Stimulated activated CD4-positive, alpha-beta T cell treated with anti-CD3 and anti-CD28 coated beads, TNF-alpha, amount 100 ng/mL, for 24 hours (primary cell): ENCODE measurements at regions not wholly inside any gene's neighbourhood (a gene's known extent, or its start where the extent isn't known, plus 50 kb on each side); places are given as distances from the start of the nearest gene placed in this dataset.

ENCODE experiments used
- DNase-seq, 3 experiments: peaks; one replicate each; pipeline ENCODE4 v3.0.0-alpha.2; 2020; ENCODE audit warnings: low read depth in 3 of 3

DNA sequence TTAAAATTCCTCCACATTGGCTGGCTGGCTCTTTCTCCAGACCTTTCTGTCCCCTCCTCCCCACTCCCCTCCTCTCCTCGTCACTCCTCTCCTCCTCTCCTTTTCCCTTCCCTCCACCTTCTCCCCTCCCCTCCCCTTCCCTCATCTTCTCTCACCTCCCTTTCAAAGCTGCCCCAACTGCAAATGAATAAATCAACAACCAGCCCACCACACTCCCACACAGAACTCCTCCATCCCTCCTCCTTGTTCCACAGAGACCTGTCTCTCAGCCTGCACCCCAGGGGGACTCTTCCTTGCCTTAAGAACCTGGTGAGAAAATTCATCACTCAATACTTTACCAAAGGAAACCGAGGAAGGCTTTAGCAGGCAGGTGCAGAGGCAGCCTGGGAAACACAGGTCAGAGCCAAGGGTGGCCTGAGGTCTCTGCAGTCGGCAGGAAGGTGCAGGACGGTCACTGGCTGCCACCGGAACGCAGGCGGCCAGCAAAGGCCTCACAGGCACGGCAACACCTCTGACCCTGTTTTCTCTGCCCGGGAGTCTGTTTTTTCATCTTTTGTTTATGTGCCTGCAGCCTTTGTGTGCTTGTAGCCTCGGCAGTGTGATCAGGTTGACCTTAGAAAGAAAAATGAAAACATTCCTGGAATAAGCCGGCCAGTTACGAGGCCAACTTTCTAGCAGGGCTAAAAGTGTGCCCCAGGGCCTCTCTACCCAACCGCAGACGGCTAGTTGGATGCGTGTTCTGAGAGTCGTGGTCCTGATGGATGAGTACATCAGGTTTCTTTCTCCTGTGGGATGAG, 207.6 kb upstream of the KLF6 start:
- no peak for DNase-seq

DNA sequence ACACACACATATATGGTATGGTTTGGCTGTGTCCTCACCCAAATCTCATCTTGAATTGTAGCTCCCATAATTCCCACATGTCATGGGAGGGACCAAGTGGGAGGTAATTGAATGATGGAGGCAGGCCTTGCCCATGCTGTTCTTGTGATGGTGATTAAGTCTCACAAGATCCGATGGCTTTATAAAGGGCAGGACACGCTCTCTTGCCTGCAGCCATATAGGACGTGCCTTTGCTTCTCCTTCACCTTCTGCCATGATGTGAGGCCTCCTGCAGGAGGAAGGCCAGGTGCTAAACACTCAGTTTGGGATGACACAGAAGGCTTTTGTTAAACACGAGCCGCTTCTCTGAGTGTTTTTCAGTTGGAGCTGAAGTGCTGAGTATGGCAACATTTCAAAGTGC, 205.3 kb upstream of the KLF6 start:
- DNase-seq, result no peak

DNA sequence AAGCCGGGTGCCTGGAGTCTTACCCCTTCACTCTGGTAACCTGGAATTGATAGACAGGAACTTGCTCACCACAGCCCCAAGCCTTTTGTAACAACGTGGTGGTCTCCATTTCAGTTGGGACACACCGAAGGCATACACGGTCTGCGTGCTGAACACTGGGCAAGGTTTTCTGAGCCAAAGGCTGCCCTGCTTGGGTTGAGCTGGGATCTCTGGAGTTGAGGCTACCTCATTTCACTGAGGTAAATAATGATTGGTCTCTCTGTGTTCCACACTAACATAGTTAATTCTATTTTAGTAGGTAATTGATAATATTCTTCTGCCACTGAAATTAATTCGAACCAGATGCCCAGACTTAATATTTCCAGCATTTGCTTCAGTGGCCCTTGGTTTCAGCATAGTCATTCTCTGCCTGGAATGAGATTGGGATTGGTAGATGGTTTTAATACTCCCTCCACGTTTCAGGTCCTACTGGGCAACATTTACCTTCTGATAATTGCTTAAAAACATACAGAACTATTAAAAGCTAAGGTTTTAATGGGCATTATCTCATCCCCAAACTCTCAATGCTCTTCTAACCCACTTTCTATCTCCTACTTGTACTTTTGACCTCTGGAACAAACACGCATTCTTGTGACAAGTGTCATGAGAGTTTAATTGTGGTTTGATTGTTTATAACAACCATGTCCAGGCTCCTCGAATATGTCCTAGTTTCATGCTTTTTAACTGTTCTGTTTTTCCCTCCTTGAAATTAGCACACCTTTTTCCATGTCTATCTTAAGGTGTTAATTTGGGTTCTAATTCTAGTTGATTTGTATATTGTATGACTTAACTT, 202.3 kb upstream of the KLF6 start:
- DNase-seq, result no peak

DNA sequence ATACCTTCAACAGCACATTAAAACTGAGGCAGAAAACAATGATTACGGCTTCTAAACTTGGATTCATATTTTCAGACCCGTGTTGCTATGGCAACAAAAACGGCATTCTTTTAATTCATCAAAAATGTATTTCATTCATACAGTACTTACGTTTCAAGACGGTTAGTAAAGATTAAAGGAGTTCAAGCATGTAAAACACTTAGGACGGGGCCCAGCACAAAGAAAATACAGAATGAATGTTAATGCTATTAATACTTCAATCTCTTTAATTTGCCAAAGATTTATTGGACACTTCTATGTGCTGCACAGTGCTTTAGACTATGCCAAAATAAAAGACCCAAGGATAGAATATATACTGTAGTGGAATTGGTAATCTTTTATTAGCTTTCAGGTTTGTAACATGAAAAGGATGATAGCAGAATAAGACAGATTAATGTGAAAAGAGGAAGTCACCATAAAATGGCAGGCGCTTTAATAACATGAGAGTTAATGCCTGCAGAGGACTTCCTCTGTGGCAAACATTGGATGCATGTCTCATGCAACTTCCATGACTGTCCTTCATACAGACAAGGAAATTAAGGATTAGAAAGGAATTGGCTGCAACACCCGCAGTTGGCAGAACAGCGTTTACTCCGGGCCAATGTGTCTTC, 201.6 kb upstream of the KLF6 start:
- DNase-seq, result no peak

DNA sequence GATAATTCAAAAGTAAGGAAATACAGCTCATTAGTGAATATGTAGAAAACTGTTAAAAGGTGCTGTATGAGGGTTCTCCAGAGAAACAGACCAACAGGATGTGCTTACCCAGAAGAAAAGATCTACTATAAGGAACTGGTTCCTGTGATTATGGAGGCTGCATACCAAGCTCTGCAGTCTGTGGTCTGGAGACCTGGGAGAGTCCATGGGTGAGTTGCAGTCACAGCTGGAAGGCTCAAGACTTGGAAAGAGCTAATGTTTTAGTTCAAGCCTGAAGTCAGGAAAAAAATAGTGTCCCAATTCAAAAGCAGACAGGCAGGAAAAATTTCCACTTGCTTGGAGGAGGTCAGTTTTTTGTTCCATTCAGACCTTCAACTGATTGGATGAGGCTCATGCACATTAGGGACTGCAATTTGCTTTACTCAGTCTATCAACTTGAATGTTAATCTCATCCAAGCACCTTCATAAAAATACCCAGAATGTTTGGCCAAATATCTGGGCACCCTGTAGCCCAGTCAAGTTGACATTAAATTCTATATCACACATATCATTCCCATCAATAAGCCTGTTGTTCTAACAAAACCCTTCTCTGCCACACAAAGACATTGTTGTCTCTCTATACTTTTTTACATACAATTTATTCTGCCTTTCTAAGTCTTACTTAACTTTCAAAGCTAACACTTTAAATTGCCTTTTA, 197.9 kb upstream of the KLF6 start:
- no peak for DNase-seq

DNA sequence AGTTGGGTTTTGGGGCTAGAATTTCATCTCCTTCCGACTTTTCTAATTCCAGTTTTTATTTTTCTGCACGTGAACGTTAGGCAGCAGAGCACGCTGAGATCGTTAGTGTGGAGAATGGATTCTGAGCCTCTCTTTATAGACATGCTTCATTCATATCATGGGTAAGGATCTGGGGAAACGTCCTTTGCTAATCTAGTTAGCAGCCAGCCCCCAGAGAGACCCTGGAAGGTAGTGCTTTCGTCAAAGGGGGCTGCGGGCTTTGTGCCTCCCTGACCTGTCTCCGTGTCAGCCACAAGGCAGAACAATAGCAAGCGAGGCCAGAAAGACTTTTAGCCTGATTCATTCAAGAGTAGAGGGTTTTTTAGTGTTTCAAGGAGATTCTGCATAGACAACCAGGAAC, 196.3 kb upstream of the KLF6 start:
- no peak for DNase-seq

DNA sequence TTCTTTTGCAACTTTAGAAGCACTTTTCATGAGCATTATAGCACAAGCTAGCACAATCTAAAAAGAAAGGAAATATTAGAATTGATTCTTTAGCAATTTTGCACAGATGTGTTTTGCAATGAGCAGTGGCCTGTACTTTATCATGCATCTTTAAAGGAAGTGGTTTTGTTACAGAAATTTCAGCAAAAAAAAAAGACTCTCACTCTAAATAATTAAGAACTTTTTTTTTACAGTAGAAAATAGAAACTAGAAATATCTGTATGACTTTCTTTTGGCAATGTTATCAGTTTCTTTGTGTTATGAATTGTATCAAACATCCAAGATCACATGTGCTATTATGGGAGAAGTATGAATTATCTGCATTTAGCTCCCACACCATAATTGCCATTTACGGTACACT, 195.7 kb upstream of the KLF6 start:
- no peak for DNase-seq

DNA sequence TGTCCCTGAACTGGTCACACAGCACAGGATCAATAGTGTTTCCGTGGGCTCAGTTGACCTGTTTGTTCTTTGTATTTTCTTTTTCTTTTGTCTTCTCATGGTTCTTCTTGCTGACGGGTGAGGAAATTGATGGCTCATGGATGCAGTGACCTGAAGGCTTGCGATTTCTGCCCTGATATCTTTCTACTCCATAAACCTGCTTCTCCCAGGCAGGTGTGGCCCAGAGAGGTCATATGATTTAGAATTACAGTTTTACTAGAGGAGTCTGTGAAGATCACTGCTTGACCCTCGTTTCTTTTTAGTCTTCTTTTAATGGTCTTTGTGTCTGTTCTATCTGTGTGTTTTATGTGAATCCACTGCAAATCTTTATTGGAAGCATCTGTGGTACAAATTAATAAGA, 195.1 kb upstream of the KLF6 start:
- DNase-seq, result no peak

DNA sequence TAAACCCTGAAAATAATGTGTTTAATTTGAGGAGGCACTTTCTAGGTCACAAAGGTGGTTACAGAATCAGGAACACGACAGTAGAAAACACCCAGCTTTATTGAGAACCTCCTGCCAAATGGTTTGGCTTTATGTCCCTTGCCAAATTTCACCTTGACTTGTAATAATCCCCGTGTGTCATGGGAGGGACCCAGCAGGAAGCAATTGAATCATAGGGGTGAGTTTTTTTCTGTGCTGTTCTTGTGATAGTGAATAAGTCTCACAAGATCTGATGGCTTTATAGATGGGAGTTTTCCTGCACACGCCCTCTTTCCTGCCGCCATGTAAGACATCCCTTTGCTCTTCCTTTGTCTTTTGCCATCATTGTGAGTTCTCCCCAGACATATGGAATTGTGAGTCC, 193.8 kb upstream of the KLF6 start:
- no peak for DNase-seq

DNA sequence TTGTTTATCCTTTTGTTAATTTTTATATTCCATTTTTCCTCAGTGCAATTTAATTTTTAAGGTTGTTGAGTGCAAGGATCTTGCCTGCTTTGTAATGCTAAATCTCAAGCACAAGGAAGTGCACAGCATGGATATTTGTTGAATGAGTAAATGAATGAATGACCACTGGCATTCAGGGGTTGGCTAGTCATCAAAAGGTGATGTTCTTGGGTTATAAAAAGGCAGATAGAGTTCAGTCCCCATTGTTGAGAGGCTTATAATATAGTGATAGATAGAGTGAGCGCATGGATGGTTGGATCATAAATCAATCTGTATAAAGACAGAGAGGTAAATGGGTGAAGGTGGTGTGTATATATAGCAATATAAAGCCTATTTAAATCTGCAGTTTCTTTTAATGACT, 193.2 kb upstream of the KLF6 start:
- DNase-seq, result no peak

DNA sequence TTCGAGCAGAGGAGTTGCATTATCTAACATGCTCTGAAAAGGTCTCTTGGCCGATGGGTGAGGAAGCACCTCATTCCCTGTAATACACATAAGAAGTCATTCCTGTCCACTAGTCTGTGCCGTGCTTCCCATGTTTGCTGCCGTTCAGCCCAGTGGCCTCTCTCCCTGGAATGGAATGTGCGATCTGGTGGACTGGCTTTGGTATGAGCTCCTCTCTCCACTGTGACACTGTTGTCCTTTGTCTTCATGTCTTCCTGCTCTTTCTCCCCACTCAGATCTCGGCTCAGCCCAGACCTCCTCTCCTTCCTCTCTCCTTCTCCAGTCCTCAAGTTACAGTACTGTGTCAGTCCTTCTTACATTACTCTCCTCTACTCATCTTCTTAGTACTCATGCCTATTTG, 192.8 kb upstream of the KLF6 start:
- no peak for DNase-seq

DNA sequence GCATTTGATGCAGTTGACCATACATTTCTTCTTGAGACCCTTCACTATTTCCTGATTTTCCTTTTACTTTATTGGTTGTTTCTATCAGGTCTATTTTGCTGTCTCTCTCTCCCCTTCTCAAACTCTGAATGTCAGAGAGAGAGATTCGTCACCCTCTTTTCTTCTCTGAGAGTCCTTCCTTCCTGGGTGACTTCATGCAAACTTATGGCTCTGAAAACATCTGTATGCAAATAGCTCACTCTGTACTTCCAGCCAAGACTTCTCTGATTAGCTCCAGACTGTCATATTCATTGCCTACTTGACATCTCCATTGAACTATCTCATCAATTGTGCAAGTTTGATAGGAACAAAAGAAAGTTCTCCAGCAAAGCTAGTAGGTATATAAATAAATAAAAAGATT, 191.7 kb upstream of the KLF6 start:
- no peak for DNase-seq

DNA sequence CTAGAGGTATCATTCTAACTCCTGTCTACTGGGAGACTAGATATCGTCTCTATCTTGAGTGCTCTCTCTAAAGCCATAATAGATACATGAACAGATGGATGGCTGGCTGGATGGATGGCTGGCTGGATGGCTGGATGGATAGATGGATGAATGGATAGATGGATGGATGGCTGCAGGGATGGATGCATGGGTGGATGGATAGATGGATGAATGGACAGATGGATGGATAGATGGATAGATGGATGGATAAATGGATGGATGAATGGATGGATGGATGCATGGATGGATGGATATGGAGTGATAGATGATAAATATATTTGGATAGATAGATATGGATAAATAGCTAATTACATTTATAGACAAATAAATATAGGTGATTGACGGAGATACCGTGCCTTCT, 191.2 kb upstream of the KLF6 start:
- no peak for DNase-seq

DNA sequence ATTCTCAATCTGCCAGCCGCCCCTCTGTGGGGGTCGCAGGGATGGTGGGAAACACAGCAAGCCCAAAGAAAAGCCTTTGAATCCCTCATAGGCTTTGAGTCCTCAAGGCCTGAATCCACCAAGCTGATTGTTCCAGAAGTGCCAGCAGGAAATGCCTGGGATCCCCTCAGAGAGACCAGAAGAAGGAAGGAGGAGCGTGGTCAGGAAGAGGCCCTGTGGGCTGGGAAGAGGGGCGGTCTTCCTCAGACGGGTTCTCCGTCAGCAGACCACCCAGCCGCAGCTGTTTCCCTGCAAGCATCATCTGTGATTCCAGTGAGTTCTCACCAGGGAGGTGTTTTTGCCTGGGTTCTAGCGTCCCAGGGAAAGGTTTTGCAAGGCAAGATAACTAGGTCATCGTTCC, 190.0 kb upstream of the KLF6 start:
- DNase-seq, result no peak

DNA sequence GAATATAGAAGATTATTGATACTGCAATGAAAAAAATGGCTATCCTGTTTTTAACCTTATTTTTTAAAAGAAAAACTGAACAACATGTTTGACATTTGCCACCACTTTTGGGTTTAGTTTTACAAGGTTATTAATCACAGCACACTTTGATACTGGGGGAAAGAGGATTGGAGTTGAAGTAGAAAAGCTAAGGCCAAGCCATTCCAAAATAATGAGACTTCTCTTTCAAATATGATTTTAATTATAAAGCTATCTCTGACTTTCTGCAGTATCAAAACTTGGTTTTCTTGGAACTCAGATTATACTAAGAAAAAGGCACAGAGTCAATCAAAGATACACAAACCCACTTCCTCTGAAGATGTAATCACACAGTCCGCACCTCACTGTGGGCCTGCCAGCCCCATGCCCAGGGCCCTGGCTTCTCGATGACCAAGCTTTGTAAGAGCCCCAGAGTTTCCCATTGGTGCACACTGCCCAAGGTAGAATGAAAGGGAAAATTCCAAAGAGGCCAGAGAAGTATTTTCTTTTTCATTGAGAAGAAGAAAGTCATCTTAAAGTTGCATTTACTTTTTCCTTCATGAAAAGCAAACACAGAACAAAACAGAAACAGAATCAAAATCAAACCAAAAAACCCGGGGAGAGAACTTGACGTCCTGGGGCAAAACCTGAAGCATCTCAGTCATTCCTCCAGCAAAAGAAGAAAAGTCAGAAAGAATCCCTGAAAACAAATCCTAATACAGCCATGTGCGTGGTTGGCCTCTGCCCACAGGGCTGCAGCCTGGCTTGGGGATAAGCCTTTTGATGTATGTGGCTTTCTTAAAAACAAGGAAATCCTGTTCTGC, 187.7 kb upstream of the KLF6 start:
- peak in 1 of 3 experiments; percentile 30 for DNase-seq

DNA sequence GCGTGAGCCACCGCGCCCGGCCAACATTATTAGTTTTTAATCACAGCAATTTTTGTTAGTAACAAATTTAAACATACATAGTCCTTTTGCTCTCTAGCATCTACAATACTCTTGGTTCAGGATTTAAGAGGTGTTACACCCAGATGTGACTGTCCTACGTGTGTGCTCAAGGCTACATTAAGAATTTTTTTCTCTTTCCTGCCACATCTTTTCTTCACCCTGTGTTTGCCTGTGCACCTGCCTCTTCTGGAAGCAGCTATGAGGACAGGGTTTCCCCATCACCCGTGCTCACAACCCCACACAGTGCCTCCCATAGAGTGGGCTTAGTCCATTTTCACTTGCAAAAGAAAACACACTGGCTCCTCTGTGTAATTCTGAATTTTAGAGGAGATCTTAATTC, 186.7 kb upstream of the KLF6 start:
- no peak for DNase-seq

DNA sequence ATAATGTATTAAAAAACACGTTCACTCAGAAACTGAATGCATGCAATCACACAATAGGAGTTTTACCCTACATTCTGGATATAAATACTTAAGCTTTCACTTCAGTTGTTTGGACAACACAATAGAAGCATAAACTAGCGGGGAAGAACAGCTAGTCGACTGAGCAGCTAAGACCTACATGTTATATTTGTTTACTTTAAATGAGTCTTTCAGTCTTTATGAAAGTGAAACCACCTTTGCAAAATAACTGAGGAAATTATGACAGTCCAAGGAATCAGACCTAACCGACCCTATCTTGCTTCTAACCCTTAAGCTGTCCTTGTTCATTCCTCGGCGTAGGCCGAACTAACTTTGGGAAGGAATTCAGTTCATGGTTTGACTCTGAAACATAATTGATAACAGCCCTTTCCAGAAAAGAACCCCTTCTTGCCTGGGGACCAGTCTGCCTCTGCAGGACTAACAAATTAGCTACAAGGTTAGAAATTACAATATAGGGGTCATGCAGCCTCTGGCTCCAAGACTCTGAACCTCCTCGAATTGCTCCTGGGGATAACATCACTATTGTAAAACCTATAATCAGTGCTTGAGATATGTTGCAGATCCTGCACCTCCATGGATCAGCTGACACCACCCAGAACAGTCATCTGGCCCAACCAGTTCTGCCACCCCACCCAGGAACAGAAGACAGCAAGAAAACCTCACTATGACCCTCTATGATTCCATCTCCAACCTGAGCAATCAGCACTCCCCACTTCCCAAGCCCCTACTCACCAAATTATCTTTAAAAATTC, 185.1 kb upstream of the KLF6 start:
- no peak for DNase-seq

DNA sequence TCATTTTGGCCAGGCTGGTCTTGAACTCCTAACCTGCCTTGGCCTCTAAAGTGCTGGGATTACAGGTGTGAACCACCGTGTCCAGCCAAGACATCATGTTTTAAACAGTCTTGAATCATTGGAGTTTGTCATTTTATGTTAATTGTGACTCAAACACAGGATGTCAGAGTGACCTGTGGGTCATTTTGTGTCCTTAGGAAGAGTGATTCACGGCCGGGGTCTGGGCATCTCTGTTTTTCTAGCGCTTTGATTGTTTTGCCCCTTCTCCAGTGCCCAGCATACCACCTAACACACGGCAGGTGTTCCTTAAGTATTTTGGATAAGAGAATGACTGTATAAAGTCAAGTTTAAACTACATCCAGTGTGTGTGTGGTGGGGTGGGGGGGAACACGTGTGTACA, 183.7 kb upstream of the KLF6 start:
- DNase-seq, result no peak

DNA sequence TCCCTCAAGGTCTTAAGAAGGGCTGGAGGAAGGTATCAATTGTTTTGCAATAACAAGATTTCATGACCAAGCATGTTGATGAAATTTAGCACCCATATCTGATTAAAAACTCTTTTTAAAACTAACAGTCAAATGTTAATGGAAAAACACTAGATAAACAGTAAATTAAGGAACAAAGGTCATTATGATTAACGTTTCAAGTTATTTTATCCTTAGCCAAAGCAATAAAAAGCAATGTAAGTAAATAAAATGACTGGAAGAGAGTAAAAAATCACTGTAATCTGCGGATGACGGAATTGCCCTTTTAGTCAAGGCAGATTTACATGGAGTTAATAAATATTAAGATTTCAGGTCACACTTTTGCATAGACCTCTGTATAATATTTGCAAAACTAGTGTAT, 179.5 kb upstream of the KLF6 start:
- no peak for DNase-seq

DNA sequence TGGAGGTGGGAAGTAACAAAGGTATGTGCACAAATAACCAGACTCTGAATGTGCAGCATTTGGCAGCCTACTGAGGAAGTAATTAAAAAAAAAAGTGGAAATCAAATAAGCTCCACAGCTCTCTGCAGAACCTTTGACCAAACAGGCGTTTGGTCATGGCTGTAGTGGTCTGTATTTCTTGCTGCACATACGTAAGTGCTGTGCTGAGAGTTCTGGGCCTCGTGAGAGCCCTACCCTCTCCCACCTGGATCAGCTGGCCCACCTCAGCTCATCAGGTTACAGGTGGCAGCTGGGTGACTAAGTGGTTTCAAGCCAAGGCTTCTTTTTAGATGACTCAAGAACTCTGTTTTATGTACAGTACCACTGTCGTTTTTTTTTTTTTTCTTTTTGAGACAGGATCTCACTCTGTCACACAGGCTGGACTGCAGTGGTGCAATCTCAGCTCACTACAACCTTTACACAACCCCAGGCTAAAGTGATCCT, 178.2 kb upstream of the KLF6 start:
- no peak for DNase-seq
